HepG2 (cell line): ENCODE measurements at regions not wholly inside any gene's neighbourhood (a gene's known extent, or its start where the extent isn't known, plus 50 kb on each side); places are given as distances from the start of the nearest gene placed in this dataset.

Experiments used
- ATAC-seq: fragments of 200-7000 bp; cut with Tn5 transposase; 3 replicates; pipeline ENCODE4 v1.9.1; 2020; ENCODE audit warnings: mild to moderate bottlenecking, moderate library complexity
- BruUV-seq: library from RNA; stranded (reverse); fragments of 400-500 nt; replicated peaks from 2 replicates; lab custom pipeline; 2021; lab: Mats Ljungman, UMichigan
- CTCF ChIA-PET: fragments of 300-600 bp; formaldehyde crosslinking; extraction: SDS; loops from one replicate; lab custom pipeline; 2021; ENCODE audit warnings: low total read pairs, inconsistent platforms, low intra/inter-chr PET ratio; lab: Yijun Ruan, JAX
- POLR2A ChIA-PET: fragments of 350-600 bp; sonication (Branson Sonifier 250); formaldehyde crosslinking; loops from one replicate; lab custom pipeline; 2020; ENCODE audit warnings: antibody characterized with exemption, inconsistent platforms; lab: Yijun Ruan, JAX
- DNase-seq: peaks from one replicate; pipeline ENCODE4 v3.0.0-alpha.2; 2015; ENCODE audit warnings: low spot score
- FAIRE-seq: peaks from 3 replicates; lab custom pipeline; 2011; peaks lifted over from hg19 to GRCh38; lab: Jason Lieb, UNC
- H2AFZ ChIP-seq: one replicate; pipeline ENCODE4 v1.6.1; 2011; ENCODE audit warnings: low read length, inconsistent platforms
- H3K27ac ChIP-seq: fragments of 300-600 bp; 3 replicates; pipeline ENCODE4 v1.8.0; 2011; ENCODE audit warnings: mixed run types, mild to moderate bottlenecking, mixed read lengths, low read length, inconsistent platforms; ENCODE audit not compliant: insufficient read depth; ENCODE audit errors: extremely low read length
- H3K27me3 ChIP-seq, 2 experiments: fragments of 200-600 bp in 1 of 2; 2 replicates in 1 of 2; 3 replicates in 1 of 2; pipeline versions ENCODE4 v1.6.0 to v1.8.0; 2011; ENCODE audit warnings: low read length in 2 of 2, mild to moderate bottlenecking in 2 of 2, moderate library complexity in 2 of 2, inconsistent platforms in 1 of 2; ENCODE audit not compliant: insufficient read depth in 2 of 2, control insufficient read depth in 1 of 2
- H3K36me3 ChIP-seq, 2 experiments: fragments of 200-600 bp in 1 of 2; replicated peaks in 1 of 2; 2 replicates in 1 of 2; 3 replicates in 1 of 2; pipeline versions ENCODE4 v1.5.1 to v1.8.0; 2011; ENCODE audit warnings: low read length in 2 of 2, inconsistent platforms in 1 of 2; ENCODE audit not compliant: insufficient read depth in 2 of 2, control insufficient read depth in 1 of 2
- H3K4me1 ChIP-seq: 2 replicates; pipeline ENCODE4 v1.5.1; 2012; ENCODE audit warnings: low read length, inconsistent platforms; ENCODE audit not compliant: insufficient read depth
- H3K4me2 ChIP-seq: 2 replicates; pipeline ENCODE4 v1.6.0; 2011; ENCODE audit warnings: low read depth, low read length, inconsistent platforms
- H3K4me3 ChIP-seq, 3 experiments: fragments of 200-600 bp in 1 of 3; sonication (generic), shearing (Covaris generic) in 1 of 3; replicated peaks in 1 of 3; 2 replicates each; pipeline ENCODE4 v1.5.1; 2011 to 2016; ENCODE audit warnings: low read length in 3 of 3, inconsistent platforms in 2 of 3, low read depth in 2 of 3, mild to moderate bottlenecking in 2 of 3, control low read depth in 1 of 3, mixed read lengths in 1 of 3; ENCODE audit not compliant: insufficient read depth in 1 of 3
- H3K79me2 ChIP-seq: one replicate; pipeline ENCODE4 v1.6.1; 2011; ENCODE audit warnings: low read length, inconsistent platforms; ENCODE audit not compliant: insufficient read depth
- H3K9ac ChIP-seq: 2 replicates; pipeline ENCODE4 v1.6.0; 2011; ENCODE audit warnings: mild to moderate bottlenecking, low read depth, low read length, inconsistent platforms; ENCODE audit not compliant: insufficient read depth
- H3K9me3 ChIP-seq: 2 replicates; pipeline ENCODE4 v1.5.1; 2012; ENCODE audit warnings: mild to moderate bottlenecking, low read length
- H4K20me1 ChIP-seq: 2 replicates; pipeline ENCODE4 v1.6.0; 2011; ENCODE audit warnings: inconsistent platforms, mild to moderate bottlenecking, low read length, moderate library complexity; ENCODE audit not compliant: insufficient read depth
- ATAD3A ChIP-seq: sonication (generic); formaldehyde crosslinking; IDR thresholded peaks from 2 replicates; pipeline ENCODE4 v1.4.0; 2020; ENCODE audit warnings: missing genetic modification reagents
- HNF4G ChIP-seq, 2 experiments: sonication (generic) in 1 of 2; formaldehyde crosslinking in 1 of 2; IDR thresholded peaks; 2 replicates each; pipeline versions ENCODE4 v1.4.0 to v1.6.1; 2011 to 2020; ENCODE audit warnings: borderline replicate concordance in 2 of 2, low read depth in 2 of 2, mild to moderate bottlenecking in 2 of 2, low read length in 1 of 2, missing genetic modification reagents in 1 of 2, moderate library complexity in 1 of 2
- HNRNPK ChIP-seq: fragments of 200-400 bp; formaldehyde crosslinking; IDR thresholded peaks from 2 replicates; pipeline ENCODE4 v1.6.1; 2018; ENCODE audit warnings: low read length, low read depth, moderate library complexity, mild to moderate bottlenecking; ENCODE audit not compliant: poor library complexity, severe bottlenecking
- HNRNPLL ChIP-seq: fragments of 200-400 bp; formaldehyde crosslinking; IDR thresholded peaks from 2 replicates; pipeline ENCODE4 v1.6.1; 2017; ENCODE audit warnings: mild to moderate bottlenecking, low read depth, low read length; ENCODE audit not compliant: poor library complexity, severe bottlenecking
- IRX3 ChIP-seq: sonication (generic); formaldehyde crosslinking; IDR thresholded peaks from 2 replicates; pipeline ENCODE4 v1.8.1; 2023; ENCODE audit warnings: mild to moderate bottlenecking, low read depth, missing genetic modification reagents, borderline replicate concordance
- KAT2B ChIP-seq: fragments of 150-350 bp; IDR thresholded peaks from 2 replicates; pipeline ENCODE4 v1.6.1; 2014; ENCODE audit warnings: low read depth, low read length, borderline replicate concordance
- KDM2A ChIP-seq: sonication (generic); formaldehyde crosslinking; IDR thresholded peaks from 2 replicates; pipeline ENCODE4 v1.4.0; 2020; ENCODE audit warnings: low read depth, missing genetic modification reagents, borderline replicate concordance
- RFX1 ChIP-seq: fragments of 450-650 bp; IDR thresholded peaks from 2 replicates; pipeline ENCODE4 v1.6.1; 2017
- SIX1 ChIP-seq: sonication (generic); formaldehyde crosslinking; IDR thresholded peaks from 2 replicates; pipeline ENCODE4 v1.4.0; 2020; ENCODE audit warnings: missing genetic modification reagents, borderline replicate concordance
- SP1 ChIP-seq, 2 experiments: fragments of 450-650 bp in 1 of 2; sonication (generic) in 1 of 2; formaldehyde crosslinking in 1 of 2; IDR thresholded peaks; 2 replicates each; pipeline versions ENCODE4 v1.4.0 to v1.6.1; 2016 to 2020; ENCODE audit warnings: missing genetic modification reagents in 1 of 2
- ZFYVE20 ChIP-seq: sonication (generic); formaldehyde crosslinking; IDR thresholded peaks from 2 replicates; pipeline ENCODE4 v1.8.0; 2023; ENCODE audit warnings: low read depth, mild to moderate bottlenecking, moderate library complexity, missing genetic modification reagents, borderline replicate concordance
- ZNF121 ChIP-seq: sonication (generic); formaldehyde crosslinking; IDR thresholded peaks from 2 replicates; pipeline ENCODE4 v1.5.0; 2020; ENCODE audit warnings: mild to moderate bottlenecking, missing genetic modification reagents
- ZNF501 ChIP-seq: sonication (generic); formaldehyde crosslinking; IDR thresholded peaks from 2 replicates; pipeline ENCODE4 v1.5.1; 2020; ENCODE audit warnings: mild to moderate bottlenecking, moderate library complexity, missing genetic modification reagents
- WGBS: methylation state at CpG from one replicate; pipeline ENCODE4 v1.1.6; 2017; ENCODE audit warnings: low lambda C conversion rate; 5-methylcytosine and 5-hydroxymethylcytosine counted together
- in situ Hi-C: cut with HindIII; loops from 2 replicates; pipeline ENCODE4 v1.10.0; 2017; ENCODE audit warnings: low pct_unique_long_range_greater_than_20kb; ENCODE audit not compliant: extremely low pct_ligation_motif_present
- intact Hi-C: fragments of 100-400 bp; cut with micrococcal nuclease; formaldehyde crosslinking; loops from one replicate; pipeline ENCODE4 v1.10.0; 2022; ENCODE audit not compliant: unreplicated experiment
- TF ChIP-seq, protein P1 (sequence below): sonication (generic); formaldehyde crosslinking; conservative IDR thresholded peaks from 2 replicates; pipeline ENCODE4 v1.8.0; 2022; ENCODE audit warnings: mild to moderate bottlenecking, moderate library complexity, missing genetic modification reagents
- TF ChIP-seq, protein P2 (sequence below): sonication (generic); formaldehyde crosslinking; IDR thresholded peaks from 2 replicates; pipeline ENCODE4 v1.5.1; 2020; ENCODE audit warnings: mild to moderate bottlenecking, missing genetic modification reagents, borderline replicate concordance
- TF ChIP-seq, protein P3 (sequence below): sonication (generic); formaldehyde crosslinking; IDR thresholded peaks from 2 replicates; pipeline ENCODE4 v1.5.0; 2020; ENCODE audit warnings: missing genetic modification reagents

DNA sequence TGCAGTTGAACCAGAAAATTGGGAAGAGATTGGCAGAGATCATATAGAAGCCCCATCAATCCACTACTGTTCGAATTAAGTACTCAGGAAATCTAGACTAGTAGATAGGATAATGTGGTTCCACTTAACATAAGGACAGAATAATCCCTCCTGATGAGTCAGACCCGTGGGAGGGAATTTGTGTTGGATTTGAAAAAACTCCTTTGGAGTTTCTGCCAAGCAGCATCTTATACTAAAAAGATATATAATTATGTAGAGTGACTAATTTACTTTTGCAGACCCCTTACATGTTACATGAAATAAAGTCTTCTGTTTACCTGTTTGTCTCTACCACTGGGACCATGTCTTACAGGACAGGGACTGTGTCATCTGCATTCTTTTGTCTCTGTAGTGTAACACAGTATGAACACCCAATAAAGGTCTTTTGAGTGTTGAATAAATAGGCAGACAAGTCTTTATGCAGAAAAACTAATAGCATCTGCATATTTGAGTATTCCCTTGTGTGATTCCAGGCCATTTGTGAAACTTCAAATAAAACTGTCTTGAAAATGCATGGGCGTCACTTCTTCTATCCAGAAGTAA, 122.6 kb upstream of the DNAJC10 start:
- TF ChIP-seq, protein P1, sequence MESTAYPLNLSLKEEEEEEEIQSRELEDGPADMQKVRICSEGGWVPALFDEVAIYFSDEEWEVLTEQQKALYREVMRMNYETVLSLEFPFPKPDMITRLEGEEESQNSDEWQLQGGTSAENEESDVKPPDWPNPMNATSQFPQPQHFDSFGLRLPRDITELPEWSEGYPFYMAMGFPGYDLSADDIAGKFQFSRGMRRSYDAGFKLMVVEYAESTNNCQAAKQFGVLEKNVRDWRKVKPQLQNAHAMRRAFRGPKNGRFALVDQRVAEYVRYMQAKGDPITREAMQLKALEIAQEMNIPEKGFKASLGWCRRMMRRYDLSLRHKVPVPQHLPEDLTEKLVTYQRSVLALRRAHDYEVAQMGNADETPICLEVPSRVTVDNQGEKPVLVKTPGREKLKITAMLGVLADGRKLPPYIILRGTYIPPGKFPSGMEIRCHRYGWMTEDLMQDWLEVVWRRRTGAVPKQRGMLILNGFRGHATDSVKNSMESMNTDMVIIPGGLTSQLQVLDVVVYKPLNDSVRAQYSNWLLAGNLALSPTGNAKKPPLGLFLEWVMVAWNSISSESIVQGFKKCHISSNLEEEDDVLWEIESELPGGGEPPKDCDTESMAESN (CRISPR knock-in tag): no peak
- TF ChIP-seq KAT2B (no peak), ZNF501 (CRISPR knock-in tag) (no peak), HNRNPK (no peak), KDM2A (CRISPR knock-in tag) (no peak), SP1 (IDR thresholded peaks at IDR 0.05) (no peak), SP1 (CRISPR knock-in tag; IDR thresholded peaks at IDR 0.05) (no peak), HNRNPLL (no peak), SIX1 (CRISPR knock-in tag) (no peak), RFX1 (no peak), HNF4G (IDR thresholded peaks at IDR 0.05; ENCODE audit: borderline replicate concordance, low read depth, low read length) (no peak), HNF4G (CRISPR knock-in tag; IDR thresholded peaks at IDR 0.05; ENCODE audit: borderline replicate concordance, low read depth) (no peak), IRX3 (CRISPR knock-in tag) (no peak), ZNF121 (CRISPR knock-in tag) (no peak), ZFYVE20 (no peak), ATAD3A (CRISPR knock-in tag) (no peak)
- TF ChIP-seq, protein P2, sequence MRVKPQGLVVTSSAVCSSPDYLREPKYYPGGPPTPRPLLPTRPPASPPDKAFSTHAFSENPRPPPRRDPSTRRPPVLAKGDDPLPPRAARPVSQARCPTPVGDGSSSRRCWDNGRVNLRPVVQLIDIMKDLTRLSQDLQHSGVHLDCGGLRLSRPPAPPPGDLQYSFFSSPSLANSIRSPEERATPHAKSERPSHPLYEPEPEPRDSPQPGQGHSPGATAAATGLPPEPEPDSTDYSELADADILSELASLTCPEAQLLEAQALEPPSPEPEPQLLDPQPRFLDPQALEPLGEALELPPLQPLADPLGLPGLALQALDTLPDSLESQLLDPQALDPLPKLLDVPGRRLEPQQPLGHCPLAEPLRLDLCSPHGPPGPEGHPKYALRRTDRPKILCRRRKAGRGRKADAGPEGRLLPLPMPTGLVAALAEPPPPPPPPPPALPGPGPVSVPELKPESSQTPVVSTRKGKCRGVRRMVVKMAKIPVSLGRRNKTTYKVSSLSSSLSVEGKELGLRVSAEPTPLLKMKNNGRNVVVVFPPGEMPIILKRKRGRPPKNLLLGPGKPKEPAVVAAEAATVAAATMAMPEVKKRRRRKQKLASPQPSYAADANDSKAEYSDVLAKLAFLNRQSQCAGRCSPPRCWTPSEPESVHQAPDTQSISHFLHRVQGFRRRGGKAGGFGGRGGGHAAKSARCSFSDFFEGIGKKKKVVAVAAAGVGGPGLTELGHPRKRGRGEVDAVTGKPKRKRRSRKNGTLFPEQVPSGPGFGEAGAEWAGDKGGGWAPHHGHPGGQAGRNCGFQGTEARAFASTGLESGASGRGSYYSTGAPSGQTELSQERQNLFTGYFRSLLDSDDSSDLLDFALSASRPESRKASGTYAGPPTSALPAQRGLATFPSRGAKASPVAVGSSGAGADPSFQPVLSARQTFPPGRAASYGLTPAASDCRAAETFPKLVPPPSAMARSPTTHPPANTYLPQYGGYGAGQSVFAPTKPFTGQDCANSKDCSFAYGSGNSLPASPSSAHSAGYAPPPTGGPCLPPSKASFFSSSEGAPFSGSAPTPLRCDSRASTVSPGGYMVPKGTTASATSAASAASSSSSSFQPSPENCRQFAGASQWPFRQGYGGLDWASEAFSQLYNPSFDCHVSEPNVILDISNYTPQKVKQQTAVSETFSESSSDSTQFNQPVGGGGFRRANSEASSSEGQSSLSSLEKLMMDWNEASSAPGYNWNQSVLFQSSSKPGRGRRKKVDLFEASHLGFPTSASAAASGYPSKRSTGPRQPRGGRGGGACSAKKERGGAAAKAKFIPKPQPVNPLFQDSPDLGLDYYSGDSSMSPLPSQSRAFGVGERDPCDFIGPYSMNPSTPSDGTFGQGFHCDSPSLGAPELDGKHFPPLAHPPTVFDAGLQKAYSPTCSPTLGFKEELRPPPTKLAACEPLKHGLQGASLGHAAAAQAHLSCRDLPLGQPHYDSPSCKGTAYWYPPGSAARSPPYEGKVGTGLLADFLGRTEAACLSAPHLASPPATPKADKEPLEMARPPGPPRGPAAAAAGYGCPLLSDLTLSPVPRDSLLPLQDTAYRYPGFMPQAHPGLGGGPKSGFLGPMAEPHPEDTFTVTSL (CRISPR knock-in tag): no peak
- TF ChIP-seq, protein P3, sequence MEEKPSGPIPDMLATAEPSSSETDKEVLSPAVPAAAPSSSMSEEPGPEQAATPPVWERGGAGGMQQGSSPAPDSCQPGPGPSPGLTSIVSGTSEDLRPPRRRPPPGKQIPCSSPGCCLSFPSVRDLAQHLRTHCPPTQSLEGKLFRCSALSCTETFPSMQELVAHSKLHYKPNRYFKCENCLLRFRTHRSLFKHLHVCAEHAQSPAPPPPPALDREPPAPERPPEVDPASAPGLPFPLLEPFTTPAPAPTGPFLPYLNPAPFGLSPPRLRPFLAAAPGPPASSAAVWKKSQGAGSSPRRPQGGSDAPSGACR (CRISPR knock-in tag): no peak
- CTCF ChIA-PET: no interaction called here
- BruUV-seq: no TSS peak
- no peaks in the 10 kb centered on the region for H3K4me1 ChIP-seq
- no peaks in the 10 kb centered on the region for H3K27me3 ChIP-seq
- intact Hi-C loops (no loop called here), in situ Hi-C loops (no loop called here)
- no peak overlapping the region for H3K4me2 ChIP-seq
- H3K27ac ChIP-seq: no peak overlapping the region
- POLR2A ChIA-PET: no interaction called here
- H3K9me3 ChIP-seq: no peaks in the 10 kb centered on the region
- no peak overlapping the region for H3K9ac ChIP-seq
- H3K79me2 ChIP-seq: no peaks in the 10 kb centered on the region
- FAIRE-seq (no peak), ATAC-seq (no peak), DNase-seq (no peak)
- H3K36me3 ChIP-seq: no peaks in the 10 kb centered on the region
- no peak overlapping the region for H2AFZ ChIP-seq
- WGBS: 4% methylated on average over 3 of the region's 3 CpGs
- H3K4me3 ChIP-seq: no peak overlapping the region
- H4K20me1 ChIP-seq: no peaks in the 10 kb centered on the region
